ENCODE measurements at regions not wholly inside any gene's neighbourhood (a gene's known extent, or its start where the extent isn't known, plus 50 kb on each side); places are given as distances from the start of the nearest gene placed in this dataset.

GRCh38 chr5:158013939-158014338 is 155.0 kb upstream of the CLINT1 start:
- Mint-ChIP-seq H3K9me3 (ENCODE audit: unreplicated experiment) (no peaks in the 10 kb centered on the region), H3K27me3 (ENCODE audit: unreplicated experiment) (no peaks in the 10 kb centered on the region), H3K36me3 (ENCODE audit: unreplicated experiment) (no peaks in the 10 kb centered on the region), H3K4me1 (ENCODE audit: low read depth, unreplicated experiment) (no peaks in the 10 kb centered on the region), H3K27ac (ENCODE audit: unreplicated experiment) (no peak overlapping the region), H3K4me3 (ENCODE audit: unreplicated experiment) (no peak overlapping the region)
- TF ChIP-seq CTCF (IDR thresholded peaks at IDR 0.05; ENCODE audit: partially characterized antibody, unreplicated experiment), result no peak
- peak; percentile 30 for DNase-seq

- TF ChIP-seq CTCF (IDR thresholded peaks at IDR 0.05; ENCODE audit: partially characterized antibody, unreplicated experiment), result no peak
- DNase-seq, result no peak
- Mint-ChIP-seq H3K9me3 (ENCODE audit: unreplicated experiment) (no peaks in the 10 kb centered on the region), H3K27ac (ENCODE audit: unreplicated experiment) (no peak overlapping the region), H3K4me3 (ENCODE audit: unreplicated experiment) (no peak overlapping the region), H3K4me1 (ENCODE audit: low read depth, unreplicated experiment) (no peaks in the 10 kb centered on the region), H3K36me3 (ENCODE audit: unreplicated experiment) (no peaks in the 10 kb centered on the region), H3K27me3 (ENCODE audit: unreplicated experiment) (no peaks in the 10 kb centered on the region)
These were observed 154.4 kb upstream of the CLINT1 start for GRCh38 chr5:158013303-158013702.

GRCh38 chr5:158011422-158011821 is 152.5 kb upstream of the CLINT1 start:
- no peak overlapping the region for H3K4me3 Mint-ChIP-seq (ENCODE audit: unreplicated experiment)
- TF ChIP-seq CTCF (IDR thresholded peaks at IDR 0.05; ENCODE audit: partially characterized antibody, unreplicated experiment), result no peak
- DNase-seq, result no peak
- no peak overlapping the region for H3K27ac Mint-ChIP-seq (ENCODE audit: unreplicated experiment)
- H3K9me3 Mint-ChIP-seq (ENCODE audit: unreplicated experiment), result no peaks in the 10 kb centered on the region
- H3K27me3 Mint-ChIP-seq (ENCODE audit: unreplicated experiment), result no peaks in the 10 kb centered on the region
- no peaks in the 10 kb centered on the region for H3K36me3 Mint-ChIP-seq (ENCODE audit: unreplicated experiment)
- H3K4me1 Mint-ChIP-seq (ENCODE audit: low read depth, unreplicated experiment), result no peaks in the 10 kb centered on the region

DNA sequence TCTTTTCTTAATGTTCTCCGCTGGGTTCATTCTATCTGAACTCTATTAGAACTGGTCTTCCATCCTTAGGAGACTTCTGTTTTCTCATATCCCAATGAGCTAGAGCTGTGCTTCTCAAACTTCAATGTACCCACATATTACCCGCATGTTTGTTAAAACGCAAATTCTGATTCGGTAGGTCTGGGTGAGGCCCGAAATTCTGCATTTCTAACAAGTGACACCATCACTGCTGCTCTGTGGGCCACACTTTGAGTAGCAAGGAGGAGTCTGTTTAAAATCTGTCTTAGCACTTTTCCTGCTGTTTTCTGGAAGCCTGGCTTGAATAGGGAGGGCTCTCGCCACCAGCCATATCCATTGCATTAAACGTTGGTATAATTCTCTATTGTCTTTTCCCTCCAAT is 151.9 kb upstream of the CLINT1 start:
- H3K9me3 Mint-ChIP-seq (ENCODE audit: unreplicated experiment), result no peaks in the 10 kb centered on the region
- H3K36me3 Mint-ChIP-seq (ENCODE audit: unreplicated experiment), result no peaks in the 10 kb centered on the region
- no peak for DNase-seq
- H3K4me3 Mint-ChIP-seq (ENCODE audit: unreplicated experiment), result no peak overlapping the region
- no peak for TF ChIP-seq CTCF (IDR thresholded peaks at IDR 0.05; ENCODE audit: partially characterized antibody, unreplicated experiment)
- no peaks in the 10 kb centered on the region for H3K4me1 Mint-ChIP-seq (ENCODE audit: low read depth, unreplicated experiment)
- H3K27ac Mint-ChIP-seq (ENCODE audit: unreplicated experiment), result no peak overlapping the region
- H3K27me3 Mint-ChIP-seq (ENCODE audit: unreplicated experiment), result no peaks in the 10 kb centered on the region

DNA sequence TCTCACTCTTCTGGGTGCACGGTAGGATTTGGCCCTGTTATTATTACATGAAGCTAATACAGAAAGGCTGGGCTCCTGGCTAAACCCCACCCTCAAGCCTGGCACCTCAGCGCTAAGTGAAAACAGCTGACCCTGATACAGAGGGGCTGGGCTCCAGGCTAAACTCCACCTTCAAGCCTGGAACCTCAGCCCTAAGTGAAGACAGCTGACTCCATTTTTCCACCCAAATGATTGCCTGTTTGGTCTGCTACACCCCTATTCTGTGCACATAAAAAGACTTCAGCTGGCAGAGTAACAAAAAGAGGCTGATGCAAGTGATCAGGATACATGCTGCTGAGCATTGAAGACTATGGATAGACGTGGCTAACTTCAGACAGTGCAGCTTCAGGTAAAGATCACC is 148.4 kb upstream of the CLINT1 start:
- H3K27me3 Mint-ChIP-seq (ENCODE audit: unreplicated experiment), result no peaks in the 10 kb centered on the region
- H3K4me1 Mint-ChIP-seq (ENCODE audit: low read depth, unreplicated experiment), result no peaks in the 10 kb centered on the region
- H3K27ac Mint-ChIP-seq (ENCODE audit: unreplicated experiment), result no peak overlapping the region
- no peaks in the 10 kb centered on the region for H3K9me3 Mint-ChIP-seq (ENCODE audit: unreplicated experiment)
- no peak for TF ChIP-seq CTCF (IDR thresholded peaks at IDR 0.05; ENCODE audit: partially characterized antibody, unreplicated experiment)
- no peak for DNase-seq
- no peak overlapping the region for H3K4me3 Mint-ChIP-seq (ENCODE audit: unreplicated experiment)
- H3K36me3 Mint-ChIP-seq (ENCODE audit: unreplicated experiment), result no peaks in the 10 kb centered on the region

Measured in glutamatergic neuron (in vitro differentiated cells).